GM19328 (cell line): ENCODE measurements at regions not wholly inside any gene's neighbourhood (a gene's known extent, or its start where the extent isn't known, plus 50 kb on each side); places are given as distances from the start of the nearest gene placed in this dataset.
"Not testable (repeated sequence)": the region's sequence is repeated elsewhere in the genome, so short reads cannot be mapped to it uniquely, and the experiment has no call there.

Source experiments
- ATAC-seq: cut with Tn5 transposase; IDR thresholded peaks from one replicate; pipeline ENCODE4 v1.9.1; 2021; ENCODE audit warnings: mild to moderate bottlenecking, moderate library complexity; ENCODE audit not compliant: unreplicated experiment

GRCh38 chr5:89584339-89584956 is 701.5 kb upstream of the MEF2C start:
- no peak for ATAC-seq

- ATAC-seq = no peak
These were observed 700.5 kb upstream of the MEF2C start for GRCh38 chr5:89583534-89583933.

- ATAC-seq = no peak
These were observed 699.9 kb upstream of the MEF2C start for GRCh38 chr5:89582768-89583339.

- no peak for ATAC-seq
These were observed 698.0 kb upstream of the MEF2C start for GRCh38 chr5:89580976-89581375.

- ATAC-seq = no peak
These were observed 692.3 kb upstream of the MEF2C start for GRCh38 chr5:89575319-89575718.

- ATAC-seq = no peak
These were observed 690.4 kb upstream of the MEF2C start for GRCh38 chr5:89573345-89573744.

GRCh38 chr5:89572696-89573095 is 689.7 kb upstream of the MEF2C start:
- ATAC-seq = no peak

- no peak for ATAC-seq
These were observed 687.6 kb upstream of the MEF2C start for GRCh38 chr5:89570557-89570956.

GRCh38 chr5:89566340-89566739 is 683.4 kb upstream of the MEF2C start:
- no peak for ATAC-seq

- no peak for ATAC-seq
These were observed 677.7 kb upstream of the MEF2C start for GRCh38 chr5:89560696-89561095.

- ATAC-seq = no peak
These were observed 673.4 kb upstream of the MEF2C start for GRCh38 chr5:89556215-89556913.

- ATAC-seq = no peak
These were observed 663.7 kb upstream of the MEF2C start for GRCh38 chr5:89546657-89547056.

- no peak for ATAC-seq
These were observed 662.6 kb upstream of the MEF2C start for GRCh38 chr5:89545626-89546025.

GRCh38 chr5:89545076-89545475 is 662.1 kb upstream of the MEF2C start:
- no peak for ATAC-seq

GRCh38 chr5:89542736-89543135 is 659.8 kb upstream of the MEF2C start:
- no peak for ATAC-seq

GRCh38 chr5:89537800-89538199 is 654.8 kb upstream of the MEF2C start:
- ATAC-seq = no peak

- ATAC-seq = no peak
These were observed 653.0 kb upstream of the MEF2C start for GRCh38 chr5:89536020-89536419.

GRCh38 chr5:89535411-89535810 is 652.4 kb upstream of the MEF2C start:
- ATAC-seq = no peak

GRCh38 chr5:89534331-89534730 is 651.3 kb upstream of the MEF2C start:
- ATAC-seq = no peak

GRCh38 chr5:89524785-89525184 is 641.8 kb upstream of the MEF2C start:
- ATAC-seq = no peak

- not testable (repeated sequence) for ATAC-seq
These were observed 640.9 kb upstream of the MEF2C start for GRCh38 chr5:89523867-89524266.

- ATAC-seq = no peak
These were observed 637.8 kb upstream of the MEF2C start for GRCh38 chr5:89520771-89521170.
